ENCODE measurements at regions not wholly inside any gene's neighbourhood (a gene's known extent, or its start where the extent isn't known, plus 50 kb on each side); places are given as distances from the start of the nearest gene placed in this dataset.

- no peak overlapping the region for H3K4me3 Mint-ChIP-seq (ENCODE audit: low read depth)
- DNase-seq (ENCODE audit: low spot score, unreplicated experiment): no peak
- TF ChIP-seq CTCF (IDR thresholded peaks at IDR 0.05; ENCODE audit: unreplicated experiment): no peak
- peaks cover 14% of the 10 kb centered on the region for H3K4me1 Mint-ChIP-seq (ENCODE audit: low read depth)
- H3K27me3 Mint-ChIP-seq: peaks cover 18% of the 10 kb centered on the region
- H3K36me3 Mint-ChIP-seq (ENCODE audit: insufficient read depth): no peaks in the 10 kb centered on the region
- H3K27ac Mint-ChIP-seq: no peak overlapping the region
- no peaks in the 10 kb centered on the region for H3K9me3 Mint-ChIP-seq (ENCODE audit: low read depth)
Measured at GRCh38 chr10:88209837-88210561, 346.6 kb downstream of the PTEN start.

- Mint-ChIP-seq H3K27ac (no peak overlapping the region), H3K9me3 (ENCODE audit: low read depth) (no peaks in the 10 kb centered on the region), H3K27me3 (peaks cover 20% of the 10 kb centered on the region), H3K4me3 (ENCODE audit: low read depth) (no peak overlapping the region), H3K36me3 (ENCODE audit: insufficient read depth) (no peaks in the 10 kb centered on the region), H3K4me1 (ENCODE audit: low read depth) (peaks cover 3% of the 10 kb centered on the region)
- no peak for DNase-seq (ENCODE audit: low spot score, unreplicated experiment)
- no peak for TF ChIP-seq CTCF (IDR thresholded peaks at IDR 0.05; ENCODE audit: unreplicated experiment)
Measured at GRCh38 chr10:88211230-88211629, 347.8 kb downstream of the PTEN start.

GRCh38 chr10:88212069-88212468 lies 348.6 kb downstream of the PTEN start:
- TF ChIP-seq CTCF (IDR thresholded peaks at IDR 0.05; ENCODE audit: unreplicated experiment): no peak
- Mint-ChIP-seq H3K9me3 (ENCODE audit: low read depth) (no peaks in the 10 kb centered on the region), H3K4me3 (ENCODE audit: low read depth) (no peak overlapping the region), H3K27me3 (peaks cover 23% of the 10 kb centered on the region), H3K27ac (no peak overlapping the region), H3K4me1 (ENCODE audit: low read depth) (no peaks in the 10 kb centered on the region), H3K36me3 (ENCODE audit: insufficient read depth) (no peaks in the 10 kb centered on the region)
- DNase-seq (ENCODE audit: low spot score, unreplicated experiment): no peak

GRCh38 chr10:88213065-88213605 lies 349.7 kb downstream of the PTEN start:
- H3K4me3 Mint-ChIP-seq (ENCODE audit: low read depth): no peak overlapping the region
- no peaks in the 10 kb centered on the region for H3K4me1 Mint-ChIP-seq (ENCODE audit: low read depth)
- no peak for TF ChIP-seq CTCF (IDR thresholded peaks at IDR 0.05; ENCODE audit: unreplicated experiment)
- H3K36me3 Mint-ChIP-seq (ENCODE audit: insufficient read depth): no peaks in the 10 kb centered on the region
- H3K9me3 Mint-ChIP-seq (ENCODE audit: low read depth): no peaks in the 10 kb centered on the region
- no peak for DNase-seq (ENCODE audit: low spot score, unreplicated experiment)
- no peak overlapping the region for H3K27ac Mint-ChIP-seq
- peaks cover 23% of the 10 kb centered on the region for H3K27me3 Mint-ChIP-seq

- no peak overlapping the region for H3K27ac Mint-ChIP-seq
Measured at GRCh38 chr10:88216976-88217375, 353.6 kb downstream of the PTEN start.

More at GRCh38 chr10:88216976-88217375, 353.6 kb downstream of the PTEN start:
- Mint-ChIP-seq H3K4me1 (ENCODE audit: low read depth) (no peaks in the 10 kb centered on the region), H3K4me3 (ENCODE audit: low read depth) (no peak overlapping the region), H3K36me3 (ENCODE audit: insufficient read depth) (no peaks in the 10 kb centered on the region), H3K9me3 (ENCODE audit: low read depth) (no peaks in the 10 kb centered on the region), H3K27me3 (peaks cover 36% of the 10 kb centered on the region)
- DNase-seq (ENCODE audit: low spot score, unreplicated experiment): no peak
- TF ChIP-seq CTCF (IDR thresholded peaks at IDR 0.05; ENCODE audit: unreplicated experiment): no peak

Data from progenitor cell of endocrine pancreas (in vitro differentiated cells).